8988T (cell line): ENCODE measurements at regions not wholly inside any gene's neighbourhood (a gene's known extent, or its start where the extent isn't known, plus 50 kb on each side); places are given as distances from the start of the nearest gene placed in this dataset.

Source experiments
- DNase-seq: peaks from one replicate; pipeline ENCODE4 v3.0.0; 2011

DNA sequence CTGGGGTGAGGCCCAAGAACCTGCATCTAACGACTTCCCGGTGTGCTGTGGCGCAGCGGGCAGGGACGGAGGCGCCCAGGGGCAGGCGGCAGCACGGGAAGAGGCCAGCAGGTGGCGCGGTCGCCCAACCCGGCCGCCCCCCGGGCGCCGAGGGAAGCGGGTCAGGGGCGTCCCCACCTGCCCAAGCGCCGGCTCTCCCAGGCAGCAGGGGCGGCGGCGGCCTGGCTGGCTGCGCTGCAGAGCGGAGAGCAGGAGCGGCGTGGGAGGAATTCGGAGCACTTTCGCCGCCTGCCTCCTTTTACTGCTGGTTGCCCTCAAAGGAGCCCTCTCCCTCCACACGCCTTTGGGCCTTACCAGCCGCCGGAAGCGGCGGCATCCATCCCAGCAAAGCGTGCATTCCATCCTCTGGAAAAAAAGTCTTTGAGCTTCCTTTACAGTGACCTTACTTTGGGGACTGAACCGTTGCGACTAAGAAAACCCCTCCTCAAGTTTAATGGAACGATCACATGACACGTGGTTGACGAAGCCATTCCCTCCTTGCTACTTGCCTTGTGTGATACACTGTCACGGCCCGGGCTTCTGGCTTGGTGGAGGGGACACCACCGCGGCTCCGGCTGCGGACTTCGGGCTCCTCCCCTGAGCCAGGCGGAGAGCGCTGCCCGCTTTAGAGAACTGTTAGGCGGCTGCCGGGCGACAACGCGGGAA is 106.8 kb upstream of the CLMP start:
- DNase-seq = peak; percentile 63

DNA sequence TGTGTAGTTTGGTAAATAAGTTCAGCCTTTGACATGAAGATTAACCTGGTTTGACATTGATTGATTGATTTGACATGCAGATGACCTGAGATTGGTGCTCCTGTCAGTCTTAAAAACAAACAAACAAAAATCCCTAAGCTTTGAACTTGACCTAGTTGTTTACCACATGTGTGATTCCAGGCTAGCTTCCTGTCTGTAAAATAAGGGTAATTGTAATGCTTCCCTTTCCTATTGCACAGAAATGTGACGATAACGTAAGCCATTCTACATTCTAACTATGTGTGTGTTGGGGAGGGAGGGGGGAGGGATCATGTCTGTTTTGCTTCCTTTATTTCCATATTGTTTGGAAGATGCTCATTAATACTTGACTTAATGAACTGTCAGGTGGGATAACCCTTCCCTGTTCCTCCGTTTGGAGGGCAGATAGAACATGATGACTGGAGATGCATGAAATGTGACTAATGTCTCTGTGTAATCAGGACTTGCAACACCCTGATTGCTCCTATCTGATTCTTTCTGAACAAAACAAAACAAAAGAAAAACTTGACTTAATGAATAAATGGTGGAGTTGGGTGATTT is 106.1 kb upstream of the CLMP start:
- DNase-seq = no peak

DNA sequence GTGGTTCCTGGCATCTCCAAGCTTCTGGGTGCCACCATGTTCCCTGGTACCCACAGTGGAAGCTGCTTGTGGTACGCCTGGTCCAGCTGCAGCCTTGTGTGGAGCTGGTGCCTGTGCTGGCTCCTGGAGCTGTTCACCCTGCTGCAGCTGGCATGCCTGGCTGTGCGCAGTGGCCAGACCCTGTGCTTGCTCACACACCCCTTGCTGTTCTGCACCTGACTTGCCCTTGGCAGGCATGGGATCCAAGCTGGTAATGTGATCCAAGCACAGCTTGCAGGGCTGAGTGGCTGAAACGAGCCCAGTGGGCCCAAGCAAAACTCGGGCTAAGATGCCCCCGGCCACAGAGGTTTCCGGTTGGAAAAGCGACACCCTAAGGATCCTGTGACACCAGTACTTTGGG is 104.7 kb upstream of the CLMP start:
- DNase-seq = no peak

DNA sequence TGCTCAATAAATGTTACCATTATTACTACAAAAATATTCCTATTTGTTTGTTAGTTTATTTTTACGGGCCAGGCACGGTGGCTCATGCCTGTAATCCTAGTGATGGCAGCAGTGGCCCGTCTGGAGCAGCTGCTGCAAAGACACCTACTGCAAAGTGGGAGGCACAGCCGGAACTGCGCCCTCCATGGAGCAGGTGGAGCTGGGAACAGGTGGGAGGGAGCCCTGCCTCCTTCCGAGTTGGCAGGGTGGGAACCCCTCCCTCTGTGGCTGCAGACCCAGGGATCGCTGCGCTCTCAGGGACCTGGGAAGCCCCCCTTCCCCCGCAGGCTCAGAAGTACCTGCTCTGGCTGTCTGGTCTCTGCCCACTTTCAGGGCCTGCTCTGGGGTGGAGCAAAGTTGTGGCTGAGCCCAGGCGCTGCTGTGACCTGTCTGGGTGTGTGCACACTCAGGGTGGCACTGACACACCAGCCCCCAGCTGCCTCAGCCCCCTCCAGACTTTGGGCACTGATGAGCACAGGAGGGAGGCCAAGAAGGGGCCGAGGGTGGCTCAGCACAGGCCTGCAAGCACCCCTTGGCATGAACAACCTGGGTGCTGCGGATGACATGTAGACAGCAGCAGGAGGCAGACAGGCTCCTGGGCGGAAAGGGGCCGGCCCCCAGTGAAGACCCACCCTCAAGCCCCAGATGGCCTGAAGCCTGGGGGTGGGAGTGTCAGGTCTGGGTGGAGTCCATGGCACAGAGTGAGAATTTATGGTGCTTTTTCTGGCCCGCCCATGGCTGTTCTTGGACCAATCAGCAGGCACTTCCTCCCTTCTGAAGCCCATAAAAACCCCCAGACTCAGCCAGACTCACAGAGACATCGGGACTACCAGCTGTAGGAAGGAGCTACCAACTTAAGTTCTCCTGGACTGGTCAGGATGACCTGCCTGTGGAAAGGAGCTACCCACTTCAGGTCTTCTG is 103.7 kb upstream of the CLMP start:
- DNase-seq = no peak

DNA sequence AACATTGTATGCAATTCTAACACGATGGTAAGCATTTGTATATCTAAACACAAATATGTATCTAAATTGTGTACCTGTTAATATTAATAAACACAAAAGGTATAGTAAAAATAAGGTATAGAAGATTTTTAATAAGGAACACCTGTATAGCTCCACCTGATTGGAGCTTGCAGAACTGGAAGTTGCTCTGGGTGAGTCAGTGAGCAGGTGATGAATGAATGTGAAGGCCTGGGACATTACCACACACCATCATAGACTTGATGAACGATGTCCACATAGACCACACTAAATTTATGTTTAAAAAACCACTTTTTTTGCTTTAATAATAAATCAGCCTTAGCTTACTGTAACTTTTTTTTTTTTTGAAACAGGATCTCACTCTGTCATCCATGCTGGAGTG is 97.6 kb upstream of the CLMP start:
- no peak for DNase-seq

DNA sequence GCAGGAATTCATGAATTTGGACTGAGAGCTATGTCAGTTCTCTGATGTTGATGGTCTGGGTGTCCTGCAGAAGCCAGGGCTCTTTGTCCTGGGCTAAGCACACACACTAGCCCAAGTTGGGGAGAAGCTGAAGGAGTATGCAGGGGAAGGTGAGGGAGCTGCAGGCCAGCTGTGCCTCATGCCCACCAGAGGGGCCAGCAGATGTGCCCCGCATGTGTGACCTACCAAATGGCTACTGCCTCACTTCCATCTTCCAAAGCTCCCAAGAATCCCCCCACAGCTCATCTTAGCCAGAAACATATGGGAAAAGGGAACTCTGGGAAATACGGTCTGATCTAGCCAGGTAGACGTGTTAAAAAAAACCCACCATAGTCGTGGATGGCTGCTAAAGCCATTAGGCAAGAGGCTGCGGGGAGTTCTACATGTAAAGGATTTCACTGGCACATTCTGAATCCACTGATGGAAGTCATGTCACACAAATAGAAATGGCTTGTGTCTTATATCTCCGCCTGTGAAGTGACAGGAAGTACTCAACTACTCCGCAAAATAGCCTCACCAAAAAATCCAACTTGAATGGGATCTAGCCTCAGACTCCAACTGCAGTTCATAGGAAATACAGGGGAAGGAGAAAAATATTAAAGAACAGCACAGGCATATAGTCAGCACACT is 96.3 kb upstream of the CLMP start:
- no peak for DNase-seq

DNA sequence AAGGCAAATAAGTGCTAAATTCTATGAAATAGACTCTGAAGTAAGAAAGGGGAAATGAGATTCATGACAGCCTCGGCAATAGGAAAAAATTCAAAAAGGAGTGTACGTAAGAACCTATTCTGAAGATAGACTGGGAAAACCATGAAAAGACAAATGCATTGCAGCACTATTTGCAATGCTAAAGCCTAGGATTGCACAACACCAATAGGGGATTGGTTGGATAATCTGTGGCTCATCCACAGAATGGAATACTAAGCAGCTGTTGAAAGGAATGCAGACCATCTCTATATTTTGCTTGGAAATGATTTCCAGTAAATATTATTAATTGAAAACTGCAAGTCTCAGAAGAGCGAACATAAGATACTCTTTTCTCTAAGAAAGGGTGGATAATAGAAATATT is 91.7 kb upstream of the CLMP start:
- DNase-seq = no peak

DNA sequence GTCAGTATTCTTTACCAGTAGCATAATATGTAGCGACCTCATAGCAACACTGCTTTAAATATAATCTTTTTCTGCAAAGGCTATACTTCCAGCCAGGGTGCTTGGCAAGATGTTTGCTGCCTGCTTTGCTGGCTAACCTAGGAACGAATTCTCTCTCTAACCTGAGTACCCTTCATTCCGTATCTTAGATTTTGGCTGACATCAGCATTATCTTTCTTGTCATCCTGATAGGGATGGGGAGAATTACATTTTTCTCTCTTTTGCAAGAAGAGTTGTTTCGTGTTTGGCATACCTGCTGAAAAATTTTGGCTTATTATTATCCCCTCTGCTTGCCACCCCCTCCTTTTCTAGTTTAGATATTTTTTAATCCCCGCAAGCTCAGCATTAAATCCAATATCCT is 91.2 kb upstream of the CLMP start:
- no peak for DNase-seq

DNA sequence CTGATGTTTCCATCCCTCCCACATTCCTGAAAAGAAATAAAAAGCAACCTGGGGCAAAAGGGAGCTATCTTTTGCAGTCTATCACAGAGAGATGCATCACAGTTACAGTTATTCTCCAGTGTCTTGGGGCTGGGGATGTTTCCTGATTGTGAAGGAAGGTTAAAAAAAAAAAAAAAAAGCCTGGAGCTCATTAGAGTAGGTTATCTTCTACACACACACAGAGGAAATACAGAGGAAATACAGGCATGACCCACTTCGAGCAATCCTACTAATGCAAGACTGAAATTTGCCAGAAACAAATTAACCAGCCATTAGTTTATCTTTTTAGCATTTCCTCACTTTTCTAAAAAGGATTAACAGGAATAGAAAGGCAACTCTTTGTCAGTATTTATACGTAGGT is 89.4 kb upstream of the CLMP start:
- DNase-seq = no peak

DNA sequence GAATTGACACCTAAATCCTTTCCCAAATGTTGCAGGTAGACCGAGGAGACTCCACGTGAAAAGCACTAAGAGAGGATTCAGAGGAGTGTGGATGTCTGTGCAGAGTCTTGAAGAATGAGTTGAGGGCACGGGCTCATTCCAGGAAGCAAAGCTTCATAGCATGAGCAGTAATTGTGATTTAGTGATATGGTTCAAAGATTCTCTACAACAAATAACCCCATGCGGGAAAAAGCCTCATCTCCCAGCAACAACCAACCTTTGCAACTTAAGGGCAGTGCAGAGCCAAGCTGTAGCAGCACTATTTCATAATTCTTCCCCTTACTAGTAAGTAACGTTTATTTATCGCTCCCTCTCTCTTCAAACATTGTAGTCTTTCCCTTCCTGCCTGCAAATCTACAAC is 87.5 kb upstream of the CLMP start:
- DNase-seq = no peak

DNA sequence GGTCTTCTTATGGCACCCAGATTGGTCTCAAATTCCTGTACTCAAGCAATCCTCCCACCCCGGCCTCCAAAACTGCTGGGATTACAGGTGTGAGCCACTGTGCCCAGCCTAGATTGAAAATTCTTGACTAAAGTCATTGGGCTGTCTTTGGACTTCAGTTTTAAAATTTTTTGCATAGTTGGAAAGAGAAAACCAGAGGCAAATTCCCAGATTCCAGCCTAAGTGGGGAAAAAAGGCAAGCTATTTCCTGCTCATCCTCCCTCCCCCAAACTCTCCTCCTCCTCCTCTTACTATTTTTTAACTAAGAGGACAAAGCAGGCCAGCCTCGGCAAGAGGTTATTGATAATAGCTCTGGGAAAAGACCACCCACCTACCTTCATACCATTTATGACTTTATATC is 78.6 kb upstream of the CLMP start:
- no peak for DNase-seq

DNA sequence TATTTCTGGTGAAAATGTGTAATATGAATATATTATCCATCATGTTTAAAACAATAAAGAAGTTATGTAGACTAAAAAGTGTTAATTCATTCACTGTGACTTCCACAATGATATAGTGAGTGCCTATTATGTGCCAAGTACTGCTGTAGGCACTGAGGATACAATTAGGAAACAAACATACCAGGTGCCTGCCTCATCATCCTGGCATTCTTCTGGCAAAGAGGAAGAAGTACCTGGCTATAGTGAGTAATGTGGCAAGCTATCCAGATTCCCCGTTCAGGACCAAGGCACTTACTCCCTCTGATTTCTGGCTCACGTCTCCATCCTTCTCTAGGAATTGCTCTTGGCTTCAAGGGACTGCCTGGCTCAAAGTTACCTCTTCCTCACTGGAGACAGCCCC is 77.5 kb upstream of the CLMP start:
- peak; percentile 37 for DNase-seq

DNA sequence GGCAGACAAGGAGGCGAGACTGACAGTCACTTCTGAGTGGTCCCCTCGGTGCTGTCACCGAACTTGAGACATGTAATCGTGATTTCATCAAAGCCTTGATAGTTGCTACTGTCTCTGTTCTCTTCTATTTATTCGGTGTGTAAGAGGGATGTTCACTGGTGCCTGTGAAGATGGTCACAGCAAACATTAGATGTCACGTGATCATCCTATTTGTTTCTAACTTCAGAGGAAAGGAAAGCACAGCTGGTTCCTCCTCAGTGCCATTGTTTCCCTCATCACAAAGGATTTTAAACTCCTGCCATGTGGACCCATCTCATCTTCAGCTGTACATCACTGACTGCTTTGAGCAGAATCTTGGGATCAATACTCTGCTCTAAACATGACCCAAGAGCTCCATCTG is 73.1 kb upstream of the CLMP start:
- DNase-seq = no peak

DNA sequence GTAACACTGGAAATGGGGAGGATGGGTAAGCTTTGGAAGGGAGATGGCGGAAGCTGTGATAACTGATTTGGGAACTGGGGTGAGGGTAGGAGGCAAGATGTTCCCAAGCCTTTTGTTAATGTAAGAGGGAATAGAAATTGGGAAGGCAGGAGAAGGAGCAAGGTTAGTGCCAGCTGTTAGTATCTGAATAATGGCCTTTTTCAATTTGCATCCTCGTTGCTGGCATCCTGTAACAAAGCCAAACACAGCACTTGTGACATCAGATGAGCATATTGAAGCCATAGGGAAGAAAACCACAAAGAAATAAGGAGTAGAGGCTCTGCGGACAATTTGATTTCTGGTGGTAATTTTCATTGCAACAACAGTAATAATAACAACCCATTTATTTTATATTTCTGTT is 70.9 kb upstream of the CLMP start:
- DNase-seq = no peak

DNA sequence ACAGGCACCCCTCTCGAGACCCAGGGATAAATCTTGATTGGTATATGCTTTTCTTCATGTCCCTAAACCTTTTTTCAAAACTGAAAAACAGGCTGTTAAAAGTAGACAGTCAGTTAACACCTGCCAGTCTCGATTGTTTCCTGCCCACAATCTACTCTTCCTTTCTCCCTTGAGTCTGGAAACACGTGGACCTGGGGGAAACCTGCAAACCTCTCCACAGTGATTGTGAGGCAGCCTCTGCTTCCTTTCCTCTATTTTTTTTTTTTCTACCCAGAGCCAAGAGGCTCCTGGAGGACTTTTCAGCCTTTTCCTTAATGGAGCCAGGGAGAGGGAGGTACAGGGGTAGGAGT is 69.4 kb upstream of the CLMP start:
- no peak for DNase-seq

DNA sequence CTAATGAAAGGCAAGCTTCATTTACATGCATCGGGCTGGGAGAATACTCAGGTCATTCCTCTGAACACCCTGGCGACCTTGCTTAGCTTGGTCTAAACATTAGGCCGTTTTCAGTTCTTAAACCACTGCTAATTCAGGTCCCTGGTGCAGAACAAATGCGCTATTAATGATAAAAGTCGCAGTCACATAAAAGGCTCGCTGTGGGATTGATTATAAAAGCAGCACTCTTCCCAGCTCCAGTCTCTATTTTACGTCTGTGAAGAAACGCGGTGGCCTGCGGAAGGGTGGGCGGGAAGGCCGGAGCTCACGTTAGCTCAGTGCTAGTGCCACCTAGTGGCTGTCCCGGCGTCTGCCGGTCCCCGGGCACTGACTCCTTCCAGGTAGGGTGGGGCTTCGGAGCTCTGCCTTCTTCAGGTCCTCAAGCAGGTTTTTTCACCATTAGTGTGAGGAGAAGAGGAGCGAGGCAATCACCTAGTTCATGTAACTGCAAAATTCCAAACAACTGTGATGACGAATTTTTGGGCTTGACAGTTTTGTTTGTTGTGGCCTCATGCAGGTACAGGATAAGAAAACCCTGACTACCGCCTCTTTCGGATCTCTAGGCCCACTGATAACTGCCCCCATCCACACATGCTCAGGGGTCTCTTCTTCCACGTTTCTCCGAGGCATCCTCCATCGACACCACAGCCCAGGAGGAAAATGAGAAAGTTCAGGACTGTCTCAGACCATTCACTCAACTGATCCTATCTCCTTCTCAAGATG is 66.5 kb upstream of the CLMP start:
- peak; percentile 77 for DNase-seq

DNA sequence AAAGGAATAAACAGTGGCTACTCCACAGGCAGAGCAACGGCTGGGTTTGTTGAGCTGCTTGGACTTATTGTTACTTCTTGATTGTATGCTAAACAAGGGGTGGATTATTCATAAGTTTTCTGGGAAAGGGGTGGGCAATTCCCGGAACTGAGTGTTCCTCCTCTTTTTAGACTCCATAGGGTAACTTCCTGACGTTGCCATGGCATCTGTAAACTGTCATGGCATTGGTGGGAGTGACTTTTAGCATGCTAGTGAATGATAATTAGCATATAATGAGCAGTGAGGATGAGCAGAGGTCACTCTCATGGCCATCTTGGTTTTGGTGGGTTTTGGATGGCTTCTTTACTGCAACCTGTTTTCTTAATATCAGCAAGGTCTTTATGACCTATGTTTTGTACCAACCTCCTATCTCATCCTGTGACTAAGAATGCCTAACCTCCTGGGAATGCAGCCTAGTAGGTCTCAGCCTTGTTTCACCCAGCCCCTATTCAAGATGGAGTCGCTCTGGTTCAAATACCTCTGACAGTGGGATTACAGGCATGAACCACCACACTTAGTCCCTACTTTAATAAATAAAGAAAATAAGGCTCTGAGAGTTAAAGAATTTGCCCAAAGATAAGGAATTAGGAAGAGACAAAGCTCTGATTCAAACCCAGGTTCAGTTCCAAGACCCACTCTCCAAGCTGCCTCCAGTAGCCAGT is 65.6 kb upstream of the CLMP start:
- DNase-seq = no peak

DNA sequence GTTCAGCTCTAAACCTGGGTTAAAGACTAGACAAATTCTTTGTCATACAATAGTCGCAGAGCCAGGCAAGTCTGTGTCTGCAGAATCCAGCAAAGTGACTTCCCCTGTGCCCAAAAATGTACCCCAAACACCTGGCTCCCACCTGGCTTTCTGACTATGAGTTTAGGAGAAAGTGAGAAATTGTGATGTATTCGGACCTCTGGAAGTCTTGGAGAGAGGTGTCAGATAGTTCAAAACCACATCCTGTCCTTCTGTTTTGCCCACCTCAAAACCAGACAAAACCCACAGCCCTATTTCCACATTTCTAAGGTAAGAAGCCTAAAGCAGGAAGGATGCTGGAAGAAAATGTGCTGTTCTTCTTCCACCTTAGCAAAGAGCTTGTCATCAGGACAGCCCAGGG is 63.8 kb upstream of the CLMP start:
- no peak for DNase-seq

DNA sequence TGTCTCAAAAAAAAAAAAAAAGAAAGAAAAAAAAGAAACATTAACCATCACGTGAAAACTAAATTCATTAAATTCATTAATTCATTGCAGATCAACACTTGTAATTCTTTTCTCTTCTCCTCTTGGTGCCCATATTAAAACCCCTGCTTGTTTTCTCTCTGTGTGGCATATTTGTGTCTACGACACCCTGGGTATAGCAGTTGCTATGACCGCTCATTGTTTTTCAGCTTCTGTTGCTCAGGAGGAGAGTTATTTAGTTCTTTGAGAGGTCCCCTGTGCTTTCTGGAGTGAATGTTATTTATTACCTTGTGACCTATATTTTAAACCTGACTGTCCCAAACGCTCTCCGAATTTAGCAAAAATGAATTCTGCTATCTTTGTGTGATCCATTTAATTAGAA is 62.3 kb upstream of the CLMP start:
- no peak for DNase-seq

DNA sequence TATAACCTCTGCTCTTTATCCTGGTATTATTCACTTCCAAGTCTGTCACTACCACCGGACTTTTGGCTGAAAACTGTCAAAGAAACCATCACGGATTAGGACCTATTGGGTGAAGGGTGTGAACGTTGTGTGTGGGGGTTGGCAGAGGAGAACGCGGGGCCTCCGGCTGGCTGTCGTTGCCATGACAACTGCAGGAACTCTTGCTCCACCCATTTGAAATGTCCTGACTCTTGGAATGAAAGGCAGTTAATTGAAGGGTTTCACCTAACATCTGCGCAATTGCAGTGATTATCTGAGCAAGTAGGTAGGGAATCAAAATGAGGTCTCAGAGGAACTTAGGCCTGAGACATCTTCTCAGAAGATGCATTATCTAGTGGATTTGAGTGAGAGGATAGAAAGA is 60.9 kb upstream of the CLMP start:
- no peak for DNase-seq

DNA sequence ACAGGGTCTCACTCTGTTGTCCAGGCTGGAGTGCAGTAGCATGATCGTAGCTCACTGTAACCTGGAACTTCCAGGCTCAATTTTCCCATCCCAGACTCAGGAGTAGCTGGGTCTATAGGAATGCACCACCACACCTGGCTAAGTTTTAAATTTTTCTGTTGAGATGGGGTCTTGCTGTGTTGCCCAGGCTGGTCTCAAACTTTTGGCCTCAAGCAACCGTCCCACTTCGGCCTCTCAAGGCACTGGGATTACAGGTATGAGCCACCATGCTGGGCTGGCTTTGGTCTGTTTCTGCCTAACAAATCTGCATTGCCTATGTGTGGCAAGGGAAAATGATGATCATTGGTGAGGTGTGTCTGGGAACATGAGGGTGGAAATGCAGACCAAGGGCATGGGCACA is 59.3 kb upstream of the CLMP start:
- no peak for DNase-seq

DNA sequence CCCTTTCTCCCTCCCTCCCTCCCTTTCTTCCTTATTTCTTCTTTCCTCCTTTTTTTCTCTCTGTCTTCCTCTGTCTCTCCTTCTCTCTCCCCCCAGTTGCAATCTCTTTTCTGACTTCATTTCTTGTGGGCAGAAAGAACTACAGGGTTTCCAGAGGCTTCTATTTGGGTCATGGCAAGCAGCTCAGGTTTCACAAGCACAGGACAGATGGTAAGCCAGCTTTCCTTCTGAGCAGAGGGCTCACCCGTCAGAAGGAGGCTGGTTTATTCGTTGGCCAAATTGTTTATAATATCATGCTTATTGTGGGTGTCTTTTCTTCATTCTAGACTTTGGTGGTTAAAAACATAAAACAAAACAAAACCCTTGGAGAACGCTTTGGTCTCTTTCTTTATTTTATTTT is 58.9 kb upstream of the CLMP start:
- no peak for DNase-seq
